ENCODE measurements at regions not wholly inside any gene's neighbourhood (a gene's known extent, or its start where the extent isn't known, plus 50 kb on each side); places are given as distances from the start of the nearest gene placed in this dataset.

DNA sequence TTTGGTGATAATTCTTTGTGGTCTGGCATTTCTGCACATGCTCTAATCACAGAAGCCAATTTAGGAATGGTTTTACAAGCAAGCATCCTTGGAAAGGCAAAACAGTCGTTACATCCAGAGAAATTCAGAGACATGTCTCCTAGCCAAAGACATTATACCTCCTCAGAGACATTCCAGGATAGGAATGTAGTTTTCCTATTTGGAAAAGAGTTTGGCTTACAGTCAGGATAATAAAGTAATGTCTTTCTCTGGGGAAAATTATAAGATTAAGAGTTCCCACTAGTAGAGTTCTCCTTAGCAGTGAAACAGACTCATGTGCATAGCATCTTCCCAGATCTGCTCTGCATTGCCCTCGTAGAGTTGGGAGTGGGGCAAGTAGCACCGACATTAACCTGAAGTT, 753.6 kb upstream of the TMEFF2 start:
- TF ChIP-seq SMC3 (IDR thresholded peaks at IDR 0.05) (no peak), KDM1A (IDR thresholded peaks at IDR 0.05; ENCODE audit: low read depth) (no peak), MYC (IDR thresholded peaks at IDR 0.05; ENCODE audit: borderline replicate concordance, low read length) (no peak), SREBF2 (IDR thresholded peaks at IDR 0.05) (no peak), NFE2L2 (conservative IDR thresholded peaks at IDR 0.05; ENCODE audit: low read length) (no peak), KDM5A (IDR thresholded peaks at IDR 0.05) (no peak), GATA3 (IDR thresholded peaks at IDR 0.05; ENCODE audit: borderline replicate concordance) (no peak), HEYL (CRISPR knock-in tag; IDR thresholded peaks at IDR 0.05) (no peak), EHF (CRISPR knock-in tag; IDR thresholded peaks at IDR 0.05) (no peak), BHLHE40 (IDR thresholded peaks at IDR 0.05; ENCODE audit: low read depth, low read length) (no peak), FOXS1 (CRISPR knock-in tag; IDR thresholded peaks at IDR 0.05) (no peak), CHD4 (IDR thresholded peaks at IDR 0.05; ENCODE audit: borderline replicate concordance) (no peak), HDAC2 (IDR thresholded peaks at IDR 0.05) (no peak), CBX8 (IDR thresholded peaks at IDR 0.05) (no peak)
- TF ChIP-seq, protein P1, sequence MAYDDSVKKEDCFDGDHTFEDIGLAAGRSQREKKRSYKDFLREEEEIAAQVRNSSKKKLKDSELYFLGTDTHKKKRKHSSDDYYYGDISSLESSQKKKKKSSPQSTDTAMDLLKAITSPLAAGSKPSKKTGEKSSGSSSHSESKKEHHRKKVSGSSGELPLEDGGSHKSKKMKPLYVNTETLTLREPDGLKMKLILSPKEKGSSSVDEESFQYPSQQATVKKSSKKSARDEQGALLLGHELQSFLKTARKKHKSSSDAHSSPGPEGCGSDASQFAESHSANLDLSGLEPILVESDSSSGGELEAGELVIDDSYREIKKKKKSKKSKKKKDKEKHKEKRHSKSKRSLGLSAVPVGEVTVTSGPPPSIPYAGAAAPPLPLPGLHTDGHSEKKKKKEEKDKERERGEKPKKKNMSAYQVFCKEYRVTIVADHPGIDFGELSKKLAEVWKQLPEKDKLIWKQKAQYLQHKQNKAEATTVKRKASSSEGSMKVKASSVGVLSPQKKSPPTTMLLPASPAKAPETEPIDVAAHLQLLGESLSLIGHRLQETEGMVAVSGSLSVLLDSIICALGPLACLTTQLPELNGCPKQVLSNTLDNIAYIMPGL (CRISPR knock-in tag; IDR thresholded peaks at IDR 0.05; ENCODE audit: borderline replicate concordance): no peak
- TF ChIP-seq, protein P2, sequence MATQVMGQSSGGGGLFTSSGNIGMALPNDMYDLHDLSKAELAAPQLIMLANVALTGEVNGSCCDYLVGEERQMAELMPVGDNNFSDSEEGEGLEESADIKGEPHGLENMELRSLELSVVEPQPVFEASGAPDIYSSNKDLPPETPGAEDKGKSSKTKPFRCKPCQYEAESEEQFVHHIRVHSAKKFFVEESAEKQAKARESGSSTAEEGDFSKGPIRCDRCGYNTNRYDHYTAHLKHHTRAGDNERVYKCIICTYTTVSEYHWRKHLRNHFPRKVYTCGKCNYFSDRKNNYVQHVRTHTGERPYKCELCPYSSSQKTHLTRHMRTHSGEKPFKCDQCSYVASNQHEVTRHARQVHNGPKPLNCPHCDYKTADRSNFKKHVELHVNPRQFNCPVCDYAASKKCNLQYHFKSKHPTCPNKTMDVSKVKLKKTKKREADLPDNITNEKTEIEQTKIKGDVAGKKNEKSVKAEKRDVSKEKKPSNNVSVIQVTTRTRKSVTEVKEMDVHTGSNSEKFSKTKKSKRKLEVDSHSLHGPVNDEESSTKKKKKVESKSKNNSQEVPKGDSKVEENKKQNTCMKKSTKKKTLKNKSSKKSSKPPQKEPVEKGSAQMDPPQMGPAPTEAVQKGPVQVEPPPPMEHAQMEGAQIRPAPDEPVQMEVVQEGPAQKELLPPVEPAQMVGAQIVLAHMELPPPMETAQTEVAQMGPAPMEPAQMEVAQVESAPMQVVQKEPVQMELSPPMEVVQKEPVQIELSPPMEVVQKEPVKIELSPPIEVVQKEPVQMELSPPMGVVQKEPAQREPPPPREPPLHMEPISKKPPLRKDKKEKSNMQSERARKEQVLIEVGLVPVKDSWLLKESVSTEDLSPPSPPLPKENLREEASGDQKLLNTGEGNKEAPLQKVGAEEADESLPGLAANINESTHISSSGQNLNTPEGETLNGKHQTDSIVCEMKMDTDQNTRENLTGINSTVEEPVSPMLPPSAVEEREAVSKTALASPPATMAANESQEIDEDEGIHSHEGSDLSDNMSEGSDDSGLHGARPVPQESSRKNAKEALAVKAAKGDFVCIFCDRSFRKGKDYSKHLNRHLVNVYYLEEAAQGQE (IDR thresholded peaks at IDR 0.05): no peak
- TF ChIP-seq, protein P3, sequence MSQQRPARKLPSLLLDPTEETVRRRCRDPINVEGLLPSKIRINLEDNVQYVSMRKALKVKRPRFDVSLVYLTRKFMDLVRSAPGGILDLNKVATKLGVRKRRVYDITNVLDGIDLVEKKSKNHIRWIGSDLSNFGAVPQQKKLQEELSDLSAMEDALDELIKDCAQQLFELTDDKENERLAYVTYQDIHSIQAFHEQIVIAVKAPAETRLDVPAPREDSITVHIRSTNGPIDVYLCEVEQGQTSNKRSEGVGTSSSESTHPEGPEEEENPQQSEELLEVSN (IDR thresholded peaks at IDR 0.05; ENCODE audit: borderline replicate concordance, low read depth): no peak
- TF ChIP-seq, protein P4, sequence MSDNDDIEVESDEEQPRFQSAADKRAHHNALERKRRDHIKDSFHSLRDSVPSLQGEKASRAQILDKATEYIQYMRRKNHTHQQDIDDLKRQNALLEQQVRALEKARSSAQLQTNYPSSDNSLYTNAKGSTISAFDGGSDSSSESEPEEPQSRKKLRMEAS (IDR thresholded peaks at IDR 0.05): no peak
- no peaks in the 10 kb centered on the region for H3K9me3 ChIP-seq
- ChIA-PET CTCF (no interaction called here), POLR2A (no interaction called here)
- FAIRE-seq: no peak
- no peak overlapping the region for H3K4me3 ChIP-seq
- 7% methylated on average over 3 of the region's 3 CpGs for WGBS (ENCODE audit: missing lambda C conversion rate)
- no peak overlapping the region for H3K4me2 ChIP-seq
- no peak overlapping the region for H3K27ac ChIP-seq
- no peak for DNase-seq (ENCODE audit: low read depth in 1 of 2, low spot score in 1 of 2)
- no peaks in the 10 kb centered on the region for H3K4me1 ChIP-seq
- ATAC-seq: no peak

DNA sequence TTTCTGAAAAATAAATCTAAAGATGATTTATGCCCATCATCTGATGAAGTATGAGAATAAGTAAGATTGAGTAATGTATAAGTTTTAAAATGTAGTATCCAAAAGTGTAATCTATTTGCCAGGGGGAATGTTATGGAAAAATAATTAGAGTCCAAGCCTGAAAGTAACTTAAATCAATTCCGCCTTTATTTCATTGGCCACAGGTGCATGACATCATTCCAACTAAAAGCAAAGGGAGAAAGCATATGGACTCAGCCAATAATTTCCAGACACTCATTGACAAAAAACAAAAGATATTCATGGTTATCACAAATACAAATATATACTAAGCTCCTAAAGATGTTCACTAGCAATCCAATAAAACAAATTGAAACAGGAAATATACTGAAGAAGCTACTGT, 752.6 kb upstream of the TMEFF2 start:
- H3K4me1 ChIP-seq: no peaks in the 10 kb centered on the region
- no peak overlapping the region for H3K4me2 ChIP-seq
- H3K4me3 ChIP-seq: no peak overlapping the region
- FAIRE-seq (no peak), ATAC-seq (no peak), DNase-seq (ENCODE audit: low read depth in 1 of 2, low spot score in 1 of 2) (no peak)
- H3K27ac ChIP-seq: no peak overlapping the region
- 69% methylated on average over 1 of the region's 1 CpG for WGBS (ENCODE audit: missing lambda C conversion rate)
- H3K9me3 ChIP-seq: no peaks in the 10 kb centered on the region
- TF ChIP-seq, protein P5, sequence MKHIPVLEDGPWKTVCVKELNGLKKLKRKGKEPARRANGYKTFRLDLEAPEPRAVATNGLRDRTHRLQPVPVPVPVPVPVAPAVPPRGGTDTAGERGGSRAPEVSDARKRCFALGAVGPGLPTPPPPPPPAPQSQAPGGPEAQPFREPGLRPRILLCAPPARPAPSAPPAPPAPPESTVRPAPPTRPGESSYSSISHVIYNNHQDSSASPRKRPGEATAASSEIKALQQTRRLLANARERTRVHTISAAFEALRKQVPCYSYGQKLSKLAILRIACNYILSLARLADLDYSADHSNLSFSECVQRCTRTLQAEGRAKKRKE (CRISPR knock-in tag; IDR thresholded peaks at IDR 0.05; ENCODE audit: low read depth): no peak
- TF ChIP-seq, protein P3 (IDR thresholded peaks at IDR 0.05; ENCODE audit: borderline replicate concordance, low read depth): no peak
- ChIA-PET CTCF (no interaction called here), POLR2A (no interaction called here)
